ENCODE measurements at regions not wholly inside any gene's neighbourhood (a gene's known extent, or its start where the extent isn't known, plus 50 kb on each side); places are given as distances from the start of the nearest gene placed in this dataset.

GRCh38 chr2:77831471-77831870, 309.3 kb upstream of the LRRTM4 start:
- Histone ChIP-seq H3K9me3 (peaks cover 0 to 12% of the 10 kb centered on the region in 2 donors), H3K27ac (no peak overlapping the region), H3K27me3 (no peaks in the 10 kb centered on the region), H3K4me3 (no peak overlapping the region), H3K4me1 (no peaks in the 10 kb centered on the region), H3K36me3 (no peaks in the 10 kb centered on the region)
- no peak for DNase-seq
- TF ChIP-seq, protein P1, sequence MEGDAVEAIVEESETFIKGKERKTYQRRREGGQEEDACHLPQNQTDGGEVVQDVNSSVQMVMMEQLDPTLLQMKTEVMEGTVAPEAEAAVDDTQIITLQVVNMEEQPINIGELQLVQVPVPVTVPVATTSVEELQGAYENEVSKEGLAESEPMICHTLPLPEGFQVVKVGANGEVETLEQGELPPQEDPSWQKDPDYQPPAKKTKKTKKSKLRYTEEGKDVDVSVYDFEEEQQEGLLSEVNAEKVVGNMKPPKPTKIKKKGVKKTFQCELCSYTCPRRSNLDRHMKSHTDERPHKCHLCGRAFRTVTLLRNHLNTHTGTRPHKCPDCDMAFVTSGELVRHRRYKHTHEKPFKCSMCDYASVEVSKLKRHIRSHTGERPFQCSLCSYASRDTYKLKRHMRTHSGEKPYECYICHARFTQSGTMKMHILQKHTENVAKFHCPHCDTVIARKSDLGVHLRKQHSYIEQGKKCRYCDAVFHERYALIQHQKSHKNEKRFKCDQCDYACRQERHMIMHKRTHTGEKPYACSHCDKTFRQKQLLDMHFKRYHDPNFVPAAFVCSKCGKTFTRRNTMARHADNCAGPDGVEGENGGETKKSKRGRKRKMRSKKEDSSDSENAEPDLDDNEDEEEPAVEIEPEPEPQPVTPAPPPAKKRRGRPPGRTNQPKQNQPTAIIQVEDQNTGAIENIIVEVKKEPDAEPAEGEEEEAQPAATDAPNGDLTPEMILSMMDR (IDR thresholded peaks at IDR 0.05): no peak
- TF ChIP-seq POLR2AphosphoS5 (IDR thresholded peaks at IDR 0.05) (no peak), EP300 (IDR thresholded peaks at IDR 0.05; ENCODE audit: low read depth) (no peak), POLR2A (IDR thresholded peaks at IDR 0.05) (no peak)
- intact Hi-C loops (cut with DNase I; ENCODE audit: low total_unique reads): no loop called here
- WGBS, 2 donors (ENCODE audit: low coverage in 1 of 2): 60 to 77% methylated on average over 1 of the region's 1 CpG
- in situ Hi-C loops (cut with MboI; ENCODE audit: low pct_ligation_motif_present in 1 of 4, low pct_unique_long_range_greater_than_20kb in 1 of 4, low sequenced_read_pairs in 3 of 4): no loop called here

- Histone ChIP-seq H3K9me3 (peaks cover 0 to 12% of the 10 kb centered on the region in 2 donors), H3K36me3 (no peaks in the 10 kb centered on the region), H3K4me3 (no peak overlapping the region), H3K27me3 (no peaks in the 10 kb centered on the region), H3K4me1 (no peaks in the 10 kb centered on the region), H3K27ac (no peak overlapping the region)
- intact Hi-C loops (cut with DNase I; ENCODE audit: low total_unique reads) (no loop called here), in situ Hi-C loops (cut with MboI; ENCODE audit: low pct_ligation_motif_present in 1 of 4, low pct_unique_long_range_greater_than_20kb in 1 of 4, low sequenced_read_pairs in 3 of 4) (no loop called here)
- 0 to 36% methylated on average over 1 of the region's 1 CpG for WGBS, 2 donors (ENCODE audit: low coverage in 1 of 2)
- TF ChIP-seq POLR2A (IDR thresholded peaks at IDR 0.05) (no peak), EP300 (IDR thresholded peaks at IDR 0.05; ENCODE audit: low read depth) (no peak), POLR2AphosphoS5 (IDR thresholded peaks at IDR 0.05) (no peak)
- TF ChIP-seq, protein P1 (IDR thresholded peaks at IDR 0.05): no peak
- DNase-seq: no peak
Measured at GRCh38 chr2:77831898-77832297, 309.7 kb upstream of the LRRTM4 start.

DNA sequence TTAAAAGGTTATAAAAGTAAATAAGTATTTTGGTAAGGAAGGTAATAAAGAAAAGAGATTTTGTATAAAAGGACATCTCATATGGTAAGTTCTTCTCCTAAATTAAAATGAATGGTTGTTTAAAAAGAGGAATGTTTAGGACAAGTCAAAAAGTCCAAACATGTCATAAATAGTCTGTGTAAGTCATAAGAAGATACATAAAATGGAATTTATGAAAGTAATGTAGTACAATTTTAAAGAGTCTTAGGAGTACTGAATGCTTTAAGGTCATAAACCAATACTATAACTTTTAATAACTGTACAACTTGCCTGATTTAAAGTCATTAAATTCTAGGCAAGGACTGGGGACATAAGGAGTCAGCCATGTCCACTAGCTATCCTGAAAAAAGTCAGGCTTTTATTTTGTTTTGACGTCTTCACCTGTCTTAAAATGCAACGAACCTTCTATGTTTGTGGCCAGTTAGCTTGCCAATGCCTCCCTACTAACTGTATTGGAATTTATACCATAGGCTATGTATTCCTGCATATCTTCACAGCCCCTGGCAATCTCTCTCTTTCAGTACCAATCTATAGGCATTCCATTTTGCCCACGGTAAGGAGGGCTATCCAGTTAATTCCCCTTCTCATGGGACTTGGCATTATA, 312.3 kb upstream of the LRRTM4 start:
- WGBS, 2 donors (ENCODE audit: low coverage in 1 of 2): 84 to 100% methylated on average over 2 to 3 of the region's 3 CpGs
- in situ Hi-C loops (cut with MboI; ENCODE audit: low pct_ligation_motif_present in 1 of 4, low pct_unique_long_range_greater_than_20kb in 1 of 4, low sequenced_read_pairs in 3 of 4) (no loop called here), intact Hi-C loops (cut with DNase I; ENCODE audit: low total_unique reads) (no loop called here)
- no peak for DNase-seq
- TF ChIP-seq POLR2AphosphoS5 (IDR thresholded peaks at IDR 0.05) (no peak), POLR2A (IDR thresholded peaks at IDR 0.05) (no peak)
- TF ChIP-seq, protein P1 (IDR thresholded peaks at IDR 0.05): no peak
- no peaks in the 10 kb centered on the region for H3K4me1 ChIP-seq
- H3K9me3 ChIP-seq: peaks cover 0 to 12% of the 10 kb centered on the region in 2 donors
- no peak overlapping the region for H3K27ac ChIP-seq
- no peaks in the 10 kb centered on the region for H3K27me3 ChIP-seq
- H3K36me3 ChIP-seq: no peaks in the 10 kb centered on the region
- H3K4me3 ChIP-seq: no peak overlapping the region

DNA sequence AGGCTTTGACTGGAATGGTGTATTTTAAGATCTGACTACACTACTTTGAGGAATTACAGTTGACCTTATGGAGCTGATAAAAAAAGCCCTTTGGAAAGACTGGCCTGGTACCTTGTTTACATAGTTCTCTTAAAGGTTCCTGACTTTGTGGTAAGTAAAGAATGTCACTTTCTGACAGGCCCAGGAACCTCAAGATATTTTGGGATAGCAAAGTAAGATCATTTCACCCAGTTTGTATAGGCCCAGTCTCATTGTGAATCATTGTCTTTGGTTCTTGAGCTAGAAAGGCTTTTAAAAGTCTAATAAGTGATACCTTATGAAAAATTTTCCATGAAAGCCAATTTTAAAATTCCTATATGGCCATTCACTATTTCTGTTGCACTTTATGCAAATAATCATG, 316.3 kb upstream of the LRRTM4 start:
- H3K36me3 ChIP-seq: no peaks in the 10 kb centered on the region
- DNase-seq: no peak
- H3K9me3 ChIP-seq: peaks cover 0 to 12% of the 10 kb centered on the region in 2 donors
- no peak overlapping the region for H3K4me3 ChIP-seq
- no peaks in the 10 kb centered on the region for H3K27me3 ChIP-seq
- H3K27ac ChIP-seq: no peak overlapping the region
- no peaks in the 10 kb centered on the region for H3K4me1 ChIP-seq
- intact Hi-C loops (cut with DNase I; ENCODE audit: low total_unique reads): no loop called here
- TF ChIP-seq EP300 (IDR thresholded peaks at IDR 0.05; ENCODE audit: low read depth) (no peak), POLR2AphosphoS5 (IDR thresholded peaks at IDR 0.05) (no peak), POLR2A (IDR thresholded peaks at IDR 0.05) (no peak)
- TF ChIP-seq, protein P1 (IDR thresholded peaks at IDR 0.05): no peak
- in situ Hi-C loops (cut with MboI; ENCODE audit: low pct_ligation_motif_present in 1 of 4, low pct_unique_long_range_greater_than_20kb in 1 of 4, low sequenced_read_pairs in 3 of 4): no loop called here

All from transverse colon (tissue), 4 donors.